Skeletal muscle satellite cell (primary cell): ENCODE measurements at regions not wholly inside any gene's neighbourhood (a gene's known extent, or its start where the extent isn't known, plus 50 kb on each side); places are given as distances from the start of the nearest gene placed in this dataset.
"Not testable (repeated sequence)": the region's sequence is repeated elsewhere in the genome, so short reads cannot be mapped to it uniquely, and the experiment has no call there.

Experiments used
- H3K27me3 ChIP-seq: 2 replicates; pipeline ENCODE4 v1.7.0; 2013; ENCODE audit warnings: low read length; ENCODE audit not compliant: control insufficient read depth, insufficient read depth
- H3K36me3 ChIP-seq: 2 replicates; pipeline ENCODE4 v1.7.0; 2013; ENCODE audit warnings: mild to moderate bottlenecking, control low read depth, low read length; ENCODE audit not compliant: insufficient read depth
- H3K4me1 ChIP-seq: 2 replicates; pipeline ENCODE4 v1.7.0; 2013; ENCODE audit warnings: low read length; ENCODE audit not compliant: control insufficient read depth, insufficient read depth
- H3K4me2 ChIP-seq: 2 replicates; pipeline ENCODE4 v1.7.0; 2013; ENCODE audit warnings: mild to moderate bottlenecking, low read length
- H3K4me3 ChIP-seq: 2 replicates; pipeline ENCODE4 v1.7.0; 2013; ENCODE audit warnings: low read length
- H3K9ac ChIP-seq: 2 replicates; pipeline ENCODE4 v1.7.0; 2013; ENCODE audit warnings: mild to moderate bottlenecking, low read depth, low read length, moderate library complexity
- H3K9me3 ChIP-seq: replicated peaks from 2 replicates; pipeline ENCODE4 v1.7.0; 2013; ENCODE audit warnings: mild to moderate bottlenecking, control low read depth, low read length

DNA sequence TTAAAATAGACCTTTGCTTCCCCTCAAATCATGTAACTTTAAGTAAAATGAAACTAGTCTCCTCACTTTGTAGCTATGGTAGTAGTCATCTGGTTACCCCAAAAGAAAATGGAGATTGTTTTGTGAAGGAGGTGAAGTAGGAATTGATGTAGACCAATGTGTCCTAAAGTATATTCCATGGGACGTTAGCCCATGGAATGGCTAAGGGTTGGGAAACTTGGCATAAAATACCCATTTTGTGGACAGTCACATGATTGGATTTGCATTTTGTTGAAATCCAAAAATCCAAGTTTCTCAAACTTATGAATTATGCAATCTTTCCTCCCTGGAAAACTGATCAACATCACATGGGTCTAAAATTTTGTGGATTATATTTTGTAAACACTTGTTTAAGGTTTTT lies 290.6 kb downstream of the OSTF1 start:
- H3K9ac ChIP-seq = no peak overlapping the region
- no peaks in the 10 kb centered on the region for H3K9me3 ChIP-seq
- no peaks in the 10 kb centered on the region for H3K4me1 ChIP-seq
- no peak overlapping the region for H3K4me3 ChIP-seq
- no peaks in the 10 kb centered on the region for H3K36me3 ChIP-seq
- H3K27me3 ChIP-seq = no peaks in the 10 kb centered on the region
- H3K4me2 ChIP-seq = no peak overlapping the region

DNA sequence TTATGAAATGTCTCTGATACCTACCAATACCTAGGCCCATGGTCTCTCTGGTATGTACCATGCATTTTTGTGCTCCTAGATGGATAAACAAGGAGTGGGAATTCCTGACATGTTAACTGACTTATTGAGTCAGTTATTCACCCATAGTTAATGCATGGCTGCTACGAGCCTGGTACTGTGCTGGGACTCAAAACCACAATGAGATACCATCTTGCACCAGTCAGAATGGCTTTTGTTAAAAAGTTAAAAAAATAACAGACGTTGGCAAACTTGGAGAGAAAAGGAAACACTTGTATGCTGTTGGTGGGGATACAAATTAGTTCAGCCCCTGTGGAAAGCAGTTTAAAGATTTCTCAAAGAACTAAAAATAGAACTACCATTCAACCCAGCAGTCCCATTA lies 293.8 kb downstream of the OSTF1 start:
- Histone ChIP-seq H3K4me2 (no peak overlapping the region), H3K27me3 (no peaks in the 10 kb centered on the region), H3K9me3 (no peaks in the 10 kb centered on the region), H3K4me3 (no peak overlapping the region), H3K36me3 (no peaks in the 10 kb centered on the region), H3K4me1 (no peaks in the 10 kb centered on the region), H3K9ac (no peak overlapping the region)

DNA sequence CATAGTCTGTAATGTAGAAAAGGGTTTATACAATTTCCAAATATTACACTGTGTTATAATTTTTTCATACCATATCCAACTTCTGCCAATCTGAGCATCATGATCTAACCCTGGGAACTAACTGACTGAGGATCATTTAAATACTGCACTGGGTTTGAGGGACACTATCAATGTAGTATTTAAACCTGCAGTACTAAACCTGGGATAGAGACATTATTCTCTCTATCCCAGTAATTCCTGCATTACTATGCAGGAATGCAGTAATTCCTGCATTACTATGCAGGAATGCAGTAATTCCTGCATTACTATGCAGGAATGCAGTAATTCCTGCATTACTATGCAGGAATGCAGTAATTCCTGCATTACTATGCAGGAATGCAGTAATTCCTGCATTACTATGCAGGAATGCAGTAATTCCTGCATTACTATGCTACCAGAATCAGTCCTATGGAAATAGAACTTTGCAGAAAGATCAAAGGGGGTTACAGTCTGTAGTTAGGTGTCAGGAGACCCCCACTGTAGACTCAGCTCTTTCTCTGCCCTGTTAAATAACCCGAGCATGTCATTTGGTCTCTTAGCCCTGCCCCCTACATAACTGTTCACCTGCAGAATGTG lies 295.2 kb downstream of the OSTF1 start:
- not testable (repeated sequence) for H3K27me3 ChIP-seq, H3K9ac ChIP-seq, H3K9me3 ChIP-seq, H3K4me1 ChIP-seq, H3K4me3 ChIP-seq, H3K4me2 ChIP-seq, H3K36me3 ChIP-seq

DNA sequence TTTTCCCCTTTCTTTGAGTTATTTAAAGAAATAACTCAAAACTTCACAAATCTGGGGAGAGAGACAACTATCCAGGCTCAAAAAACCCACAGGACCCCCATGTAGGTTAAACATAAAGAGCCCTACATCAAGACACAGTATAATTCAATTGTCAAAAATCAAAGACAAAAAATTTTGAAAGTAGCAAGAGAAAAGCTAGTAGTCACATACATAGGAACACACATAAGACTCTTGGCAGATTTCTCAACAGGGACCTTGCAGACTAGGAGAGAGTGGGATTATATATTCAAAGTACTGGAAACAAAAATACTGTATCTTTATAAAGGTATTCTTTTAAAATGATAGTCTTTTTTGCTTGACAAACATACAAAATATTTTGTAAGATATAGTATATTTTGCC lies 296.9 kb downstream of the OSTF1 start:
- Histone ChIP-seq H3K4me1 (no peaks in the 10 kb centered on the region), H3K9me3 (no peaks in the 10 kb centered on the region), H3K36me3 (no peaks in the 10 kb centered on the region), H3K27me3 (no peaks in the 10 kb centered on the region), H3K9ac (no peak overlapping the region), H3K4me3 (no peak overlapping the region), H3K4me2 (no peak overlapping the region)

DNA sequence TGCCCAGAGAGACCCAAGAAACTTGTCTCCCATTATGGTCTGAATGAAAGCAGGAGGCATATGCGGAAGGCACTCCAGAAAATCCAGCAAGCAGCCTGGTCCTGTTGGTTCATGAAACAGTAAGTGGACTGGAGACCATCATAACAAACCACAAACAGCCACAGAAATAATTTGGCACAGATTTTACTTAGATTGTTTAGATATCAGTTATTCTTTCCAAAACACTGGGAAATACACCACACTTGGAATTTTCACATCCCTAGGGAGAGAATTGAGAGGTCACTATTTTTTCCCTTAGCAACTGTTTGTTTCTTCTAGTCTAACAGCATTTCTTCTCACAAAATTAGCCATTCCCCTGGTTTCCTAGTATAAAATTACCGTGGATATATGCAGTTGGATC lies 300.8 kb downstream of the OSTF1 start:
- no peaks in the 10 kb centered on the region for H3K36me3 ChIP-seq

DNA sequence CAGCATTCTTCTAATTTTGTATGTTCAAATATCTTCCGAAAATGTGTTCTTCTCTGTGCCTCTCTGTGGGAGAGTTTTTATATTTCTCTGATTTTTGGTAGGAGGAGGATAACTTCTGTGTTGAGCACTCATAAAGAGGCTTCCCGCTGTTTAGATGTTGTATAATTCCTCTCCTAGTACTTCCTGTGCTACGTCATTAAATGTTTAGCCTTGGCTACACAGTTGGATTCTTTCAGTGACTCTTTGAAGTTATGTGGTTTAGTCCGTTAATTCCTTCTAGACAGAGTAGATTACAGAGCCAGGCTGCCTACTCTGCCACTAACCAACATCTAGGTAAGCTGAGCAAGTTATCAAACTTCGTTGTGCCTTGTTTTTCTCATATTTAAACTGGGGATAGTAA lies 302.6 kb downstream of the OSTF1 start:
- no peaks in the 10 kb centered on the region for H3K4me1 ChIP-seq
- H3K4me2 ChIP-seq = no peak overlapping the region
- H3K36me3 ChIP-seq = no peaks in the 10 kb centered on the region
- H3K9me3 ChIP-seq = no peaks in the 10 kb centered on the region
- no peak overlapping the region for H3K4me3 ChIP-seq
- no peak overlapping the region for H3K9ac ChIP-seq
- no peaks in the 10 kb centered on the region for H3K27me3 ChIP-seq

More for the DNA sequence above, 300.8 kb downstream of the OSTF1 start:
- Histone ChIP-seq H3K9ac (no peak overlapping the region), H3K27me3 (no peaks in the 10 kb centered on the region), H3K4me1 (no peaks in the 10 kb centered on the region), H3K4me2 (no peak overlapping the region), H3K9me3 (no peaks in the 10 kb centered on the region), H3K4me3 (no peak overlapping the region)

DNA sequence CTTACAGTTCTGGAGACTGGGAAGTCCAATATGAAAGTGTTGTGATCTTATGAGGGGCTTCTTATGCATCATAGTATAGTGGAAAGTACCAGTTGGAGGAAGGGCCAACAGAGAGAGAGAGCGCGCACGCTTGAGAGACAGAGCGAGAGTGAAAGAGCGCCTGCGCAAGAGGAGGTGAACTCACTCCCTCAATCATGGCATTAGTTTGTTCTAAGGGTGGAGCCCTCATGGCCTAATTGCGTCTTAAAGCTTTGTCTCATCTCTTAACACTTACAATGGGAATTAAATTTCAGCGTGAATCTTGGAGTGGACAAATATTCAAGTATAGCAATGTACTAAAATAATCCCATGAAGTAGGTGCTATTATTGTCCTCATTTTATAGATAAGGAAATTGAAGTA lies 303.2 kb downstream of the OSTF1 start:
- no peaks in the 10 kb centered on the region for H3K9me3 ChIP-seq
- no peak overlapping the region for H3K4me3 ChIP-seq
- H3K27me3 ChIP-seq = no peaks in the 10 kb centered on the region
- H3K9ac ChIP-seq = no peak overlapping the region
- no peaks in the 10 kb centered on the region for H3K4me1 ChIP-seq
- H3K36me3 ChIP-seq = no peaks in the 10 kb centered on the region
- H3K4me2 ChIP-seq = no peak overlapping the region

DNA sequence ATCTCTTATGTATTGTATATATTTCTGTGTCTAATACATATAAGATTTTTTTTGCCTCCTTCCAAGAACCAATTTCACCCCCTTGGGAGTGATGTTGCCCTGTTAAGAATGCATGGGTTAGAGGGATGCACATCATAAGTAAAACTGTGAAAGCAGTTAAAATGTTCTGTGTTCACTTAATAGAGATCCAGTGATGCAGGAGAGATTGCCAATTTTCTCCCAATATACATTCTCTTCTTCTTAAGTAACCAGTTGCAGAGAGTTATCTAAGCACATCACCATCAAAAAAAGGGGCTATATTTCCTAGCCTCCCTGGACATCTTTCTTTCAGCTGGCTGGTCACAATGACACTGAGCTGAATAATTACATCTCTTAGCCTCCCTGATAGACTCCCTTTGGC lies 307.0 kb downstream of the OSTF1 start:
- H3K9ac ChIP-seq = no peak overlapping the region
- no peaks in the 10 kb centered on the region for H3K9me3 ChIP-seq
- H3K4me2 ChIP-seq = no peak overlapping the region
- no peak overlapping the region for H3K4me3 ChIP-seq
- H3K27me3 ChIP-seq = no peaks in the 10 kb centered on the region
- H3K4me1 ChIP-seq = peaks cover 3% of the 10 kb centered on the region
- H3K36me3 ChIP-seq = no peaks in the 10 kb centered on the region

DNA sequence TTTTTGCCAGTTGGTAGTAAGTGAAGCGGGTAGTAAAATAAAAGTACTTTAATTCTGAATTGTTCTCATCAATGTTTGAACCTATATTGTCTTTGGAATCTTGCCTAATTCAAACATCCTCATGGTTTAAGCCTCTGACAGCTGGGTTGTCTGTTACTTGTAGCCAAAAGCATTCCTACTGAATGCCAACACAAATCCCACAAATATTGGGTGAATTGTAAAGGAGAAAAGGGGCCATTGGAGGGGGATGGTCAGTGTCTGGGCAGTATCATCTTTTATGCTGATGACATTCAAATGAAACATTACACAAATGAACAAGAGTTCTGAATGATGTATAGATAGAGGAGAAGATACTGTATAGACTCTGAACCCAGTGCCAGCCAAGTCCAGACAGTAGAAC lies 309.5 kb downstream of the OSTF1 start:
- Histone ChIP-seq H3K36me3 (no peaks in the 10 kb centered on the region), H3K9me3 (no peaks in the 10 kb centered on the region), H3K27me3 (no peaks in the 10 kb centered on the region), H3K4me1 (peaks cover 3% of the 10 kb centered on the region), H3K4me3 (no peak overlapping the region), H3K4me2 (no peak overlapping the region), H3K9ac (no peak overlapping the region)

DNA sequence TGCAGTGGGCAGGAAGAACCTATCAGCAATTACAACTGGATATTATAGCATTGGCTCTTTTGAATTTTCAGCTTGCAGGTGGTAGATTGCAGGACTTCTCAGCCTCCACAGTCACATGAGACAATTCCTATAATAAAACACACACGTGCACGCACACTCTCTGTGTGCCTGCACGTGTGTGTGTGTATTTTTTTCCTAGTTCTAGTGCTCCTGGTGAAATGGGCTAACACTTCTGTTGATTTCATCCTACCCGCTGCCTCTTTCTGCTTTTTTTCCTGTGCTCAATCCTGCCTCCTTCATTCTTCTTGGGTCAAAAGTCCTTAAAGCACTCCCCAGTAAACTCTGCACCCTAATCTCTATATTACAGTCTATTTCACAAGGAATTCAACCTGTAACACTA lies 320.1 kb downstream of the OSTF1 start:
- no peaks in the 10 kb centered on the region for H3K27me3 ChIP-seq
- H3K9me3 ChIP-seq = no peaks in the 10 kb centered on the region
- H3K4me1 ChIP-seq = no peaks in the 10 kb centered on the region
- H3K9ac ChIP-seq = no peak overlapping the region
- no peak overlapping the region for H3K4me2 ChIP-seq
- H3K4me3 ChIP-seq = no peak overlapping the region
- H3K36me3 ChIP-seq = no peaks in the 10 kb centered on the region

DNA sequence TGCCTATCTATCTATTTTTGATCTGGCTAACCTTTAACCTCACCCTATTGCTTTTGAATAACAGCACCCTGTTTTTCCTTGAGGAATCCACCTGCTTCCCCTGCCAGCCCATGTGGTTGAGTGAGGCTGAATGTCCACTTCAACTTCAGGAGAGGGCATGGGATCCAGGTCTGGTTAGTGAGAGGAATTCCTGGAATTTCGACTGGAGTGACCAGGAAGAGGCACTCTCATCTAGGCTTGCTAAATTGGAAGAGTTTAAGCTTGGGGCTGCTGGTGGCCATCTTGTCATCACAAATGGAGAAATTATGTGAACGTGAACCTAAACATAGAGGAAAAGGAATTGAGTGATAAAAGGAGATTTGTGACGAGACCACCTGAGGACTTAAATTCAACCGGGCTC lies 322.1 kb downstream of the OSTF1 start:
- H3K9ac ChIP-seq = no peak overlapping the region
- H3K4me2 ChIP-seq = no peak overlapping the region
- no peaks in the 10 kb centered on the region for H3K36me3 ChIP-seq
- H3K4me1 ChIP-seq = no peaks in the 10 kb centered on the region
- no peaks in the 10 kb centered on the region for H3K9me3 ChIP-seq
- H3K4me3 ChIP-seq = no peak overlapping the region
- H3K27me3 ChIP-seq = no peaks in the 10 kb centered on the region

DNA sequence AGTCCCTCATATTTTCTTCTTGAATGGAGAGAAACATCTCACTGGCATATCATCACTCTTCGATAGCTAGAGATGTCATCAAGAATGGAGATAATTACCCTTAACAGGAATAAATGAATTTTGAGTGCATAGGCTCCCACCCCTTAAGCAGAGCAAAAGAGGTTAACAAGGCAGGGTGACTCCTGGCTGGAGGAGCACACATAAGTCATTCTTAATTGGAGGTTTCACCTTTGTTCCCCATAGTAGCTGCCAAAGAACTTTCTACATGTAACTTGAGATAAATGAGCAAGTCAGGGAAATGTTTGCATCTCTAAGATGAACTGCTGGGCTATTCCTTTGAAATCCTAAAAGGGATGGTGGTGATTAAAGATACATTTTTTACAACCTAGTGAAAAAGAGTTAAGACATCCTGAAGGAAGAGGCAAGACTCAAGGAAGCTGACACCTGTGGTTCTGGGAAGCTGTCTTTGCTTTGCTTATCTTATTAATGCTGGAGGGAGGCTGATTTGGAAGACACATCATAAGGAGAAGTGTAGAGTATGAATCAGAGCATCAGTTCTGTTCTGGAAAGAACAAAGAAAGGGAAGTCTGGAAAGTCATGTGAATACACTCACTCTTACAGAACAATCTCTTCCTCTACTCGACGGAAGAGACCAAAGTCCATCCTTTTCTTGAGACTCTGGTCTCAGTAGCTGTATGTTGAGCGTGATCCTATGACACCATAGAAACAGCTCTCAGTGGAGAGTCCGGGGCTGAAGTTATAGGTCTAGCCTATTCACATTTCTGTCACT lies 326.3 kb downstream of the OSTF1 start:
- no peaks in the 10 kb centered on the region for H3K4me1 ChIP-seq
- no peaks in the 10 kb centered on the region for H3K27me3 ChIP-seq
- H3K4me3 ChIP-seq = no peak overlapping the region
- no peaks in the 10 kb centered on the region for H3K9me3 ChIP-seq
- H3K36me3 ChIP-seq = no peaks in the 10 kb centered on the region
- H3K9ac ChIP-seq = no peak overlapping the region
- H3K4me2 ChIP-seq = no peak overlapping the region
